ENCODE measurements at regions not wholly inside any gene's neighbourhood (a gene's known extent, or its start where the extent isn't known, plus 50 kb on each side); places are given as distances from the start of the nearest gene placed in this dataset.
"Not testable (repeated sequence)": the region's sequence is repeated elsewhere in the genome, so short reads cannot be mapped to it uniquely, and the experiment has no call there.

DNA sequence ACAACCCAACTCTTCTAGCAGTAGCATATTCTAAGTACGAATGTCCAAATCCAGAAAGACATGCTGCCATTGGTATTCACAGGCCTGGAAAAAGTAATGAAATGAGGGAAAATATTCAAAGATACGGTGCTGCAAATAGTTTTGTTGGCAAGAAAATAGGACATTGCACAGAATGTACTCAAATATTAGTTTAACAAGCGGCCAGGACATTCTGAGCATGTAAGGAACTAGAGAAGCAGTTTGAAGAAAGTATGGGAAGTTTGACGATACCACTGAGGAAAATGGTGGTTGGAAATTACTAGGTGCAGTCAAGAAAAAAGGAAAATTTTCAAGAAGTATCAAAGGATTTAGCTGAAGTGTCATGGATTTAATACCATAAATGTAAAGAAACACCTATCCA lies 468.0 kb upstream of the GRIN3A start:
- ChIA-PET CTCF (no interaction called here), POLR2A (no interaction called here)

DNA sequence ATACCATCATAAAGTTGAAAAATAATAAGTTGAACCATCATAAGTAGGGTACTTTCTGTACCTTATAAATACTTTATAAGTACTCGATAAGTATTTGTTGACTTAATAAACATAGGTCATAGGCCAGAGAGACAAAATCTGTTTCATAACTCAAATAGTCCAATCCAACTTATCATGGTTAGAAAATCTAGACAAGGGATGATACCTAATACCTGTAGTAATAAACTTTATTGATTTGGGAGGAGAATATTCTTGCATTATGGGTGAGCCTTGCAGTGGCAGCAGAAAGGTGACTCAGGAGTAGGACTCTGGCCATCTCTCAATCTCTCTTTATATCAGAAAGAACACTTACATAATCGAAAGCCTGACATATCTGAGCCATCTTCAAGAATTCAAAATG lies 466.8 kb upstream of the GRIN3A start:
- CTCF ChIA-PET = no interaction called here

DNA sequence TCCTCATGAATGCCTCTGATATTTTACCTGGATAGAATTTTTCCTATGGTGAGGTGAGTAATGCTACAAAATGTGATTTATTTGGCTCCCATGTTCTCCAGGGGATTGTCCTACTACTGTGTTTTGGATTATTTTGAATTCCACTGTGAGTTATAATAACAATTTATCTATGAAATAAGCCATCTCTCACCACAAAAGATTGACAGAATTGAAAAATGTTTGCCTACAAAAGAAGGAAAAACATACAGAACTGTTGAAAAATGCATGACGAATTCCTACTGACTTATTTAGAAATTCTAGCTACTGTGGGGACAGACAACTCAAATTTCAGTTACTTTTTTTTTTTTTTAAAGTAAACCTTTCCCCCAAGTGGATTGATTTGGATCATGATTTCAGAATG lies 463.7 kb upstream of the GRIN3A start:
- POLR2A ChIA-PET = no interaction called here
- CTCF ChIA-PET = no interaction called here

More for the DNA sequence above, 466.8 kb upstream of the GRIN3A start:
- POLR2A ChIA-PET = no interaction called here

DNA sequence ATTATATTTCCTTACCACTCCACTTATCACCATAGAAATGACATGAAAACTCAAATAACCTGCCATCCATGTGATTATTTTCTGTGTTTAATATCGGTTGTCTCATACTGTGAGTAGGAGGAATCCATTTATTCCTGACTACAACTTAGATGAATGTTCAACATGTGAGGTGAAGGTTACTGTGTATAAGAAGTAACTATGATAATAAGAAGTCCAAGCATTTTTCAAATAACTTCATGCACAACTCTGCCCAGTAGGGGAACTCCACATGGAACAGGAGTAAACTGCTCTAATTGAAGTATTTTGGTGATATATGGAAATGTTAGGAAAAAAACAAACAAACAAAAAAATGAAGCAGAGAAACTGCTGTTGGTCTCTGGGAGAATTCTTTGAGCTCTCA lies 447.5 kb upstream of the GRIN3A start:
- ChIA-PET POLR2A (no interaction called here), CTCF (no interaction called here)

DNA sequence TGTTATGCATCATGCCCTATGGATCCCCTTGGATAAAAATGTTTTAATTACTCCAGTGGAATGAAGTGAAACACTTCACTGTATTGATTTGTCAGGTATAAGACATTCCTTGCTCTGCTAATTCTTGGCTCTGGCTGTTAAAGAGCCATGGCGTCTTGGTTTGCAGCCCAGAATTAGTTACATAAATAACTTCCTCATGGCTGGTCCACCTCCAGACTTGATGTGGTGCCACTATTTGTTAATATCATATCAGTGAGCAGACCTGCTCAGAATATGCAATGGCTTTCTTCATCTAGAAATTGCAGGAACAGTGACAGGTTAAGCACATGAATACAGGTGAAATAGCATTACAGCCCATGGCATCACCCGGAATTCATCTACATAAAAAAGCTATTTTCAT lies 446.9 kb upstream of the GRIN3A start:
- ChIA-PET CTCF (no interaction called here), POLR2A (no interaction called here)

DNA sequence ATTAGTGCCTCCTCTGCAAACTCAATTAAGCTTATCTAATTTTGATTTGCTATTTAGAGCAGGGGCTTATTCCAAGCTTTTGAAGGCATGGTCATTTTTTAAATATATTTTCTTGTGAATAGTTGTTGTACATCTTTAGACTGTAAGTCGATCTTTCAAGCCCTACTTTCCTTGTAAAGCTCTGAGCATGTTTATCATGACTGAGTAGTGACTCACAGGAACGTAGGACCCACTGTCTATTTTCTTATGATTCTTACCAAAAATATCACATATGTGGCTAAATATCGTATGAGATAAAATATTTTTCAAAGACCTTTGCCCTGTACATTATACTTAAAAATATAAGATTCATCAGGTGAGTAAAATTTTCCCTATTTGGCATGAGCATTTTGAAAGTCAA lies 440.4 kb upstream of the GRIN3A start:
- ChIA-PET POLR2A (no interaction called here), CTCF (no interaction called here)

DNA sequence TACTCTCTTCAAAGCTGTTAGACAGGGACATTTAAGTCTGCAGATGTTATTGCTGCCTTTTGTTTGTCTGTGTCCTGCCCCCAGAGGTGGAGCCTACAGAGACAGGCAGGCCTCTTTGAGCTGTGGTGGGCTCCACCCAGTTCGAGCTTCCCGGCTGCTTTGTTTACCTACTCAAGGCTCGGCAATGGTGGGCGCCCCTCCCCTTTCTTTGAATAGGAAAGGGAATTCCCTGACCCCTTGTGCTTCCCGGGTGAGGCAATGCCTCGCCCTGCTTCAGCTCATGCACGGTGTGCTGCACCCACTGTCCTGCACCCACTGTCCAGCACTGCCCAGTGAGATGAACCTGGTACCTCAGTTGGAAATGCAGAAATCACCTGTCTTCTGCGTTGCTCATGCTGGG lies 435.8 kb upstream of the GRIN3A start:
- CTCF ChIA-PET, POLR2A ChIA-PET: not testable (repeated sequence)

- ChIA-PET POLR2A (no interaction called here), CTCF (no interaction called here)
Measured at GRCh38 chr9:102164247-102164646, 425.8 kb upstream of the GRIN3A start.

DNA sequence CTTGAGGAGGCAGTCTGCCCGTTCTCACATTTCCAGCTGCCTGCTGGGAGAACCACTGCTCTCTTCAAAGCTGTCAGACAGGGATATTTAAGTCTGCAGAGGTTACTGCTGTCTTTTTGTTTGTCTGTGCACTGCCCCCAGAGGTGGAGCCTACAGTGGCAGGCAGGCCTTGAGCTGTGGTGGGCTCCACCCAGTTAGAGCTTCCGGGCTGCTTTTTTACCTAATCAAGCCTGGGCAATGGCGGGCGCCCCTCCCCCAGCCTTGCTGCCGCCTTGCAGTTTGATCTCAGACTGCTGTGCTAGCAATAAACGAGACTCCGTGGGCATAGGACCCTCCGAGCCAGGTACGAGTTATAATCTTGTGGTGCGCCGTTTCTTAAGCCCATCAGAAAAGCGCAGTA lies 414.6 kb upstream of the GRIN3A start:
- POLR2A ChIA-PET, CTCF ChIA-PET: not testable (repeated sequence)

- ChIA-PET CTCF (no interaction called here), POLR2A (no interaction called here)
Measured at GRCh38 chr9:102135768-102136167, 397.3 kb upstream of the GRIN3A start.

DNA sequence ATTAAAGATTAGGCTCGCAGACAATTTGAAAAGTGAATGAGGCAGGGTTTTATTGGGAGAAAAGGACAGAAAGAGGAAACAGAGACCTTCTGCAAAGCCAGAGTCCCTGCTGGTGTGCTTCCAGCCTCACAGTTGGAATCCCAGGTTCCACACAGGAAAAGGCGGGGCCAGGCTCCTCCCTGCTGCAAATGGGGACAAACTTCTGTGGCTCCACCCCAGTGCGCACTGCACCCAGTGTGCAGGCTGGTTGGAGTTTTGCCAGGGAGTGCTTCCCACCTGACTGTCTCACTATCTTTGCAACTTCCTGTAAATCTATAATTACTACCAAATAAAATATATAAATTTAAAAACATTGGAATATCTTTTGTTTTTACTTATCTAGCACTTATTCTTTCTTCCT lies 386.0 kb upstream of the GRIN3A start:
- POLR2A ChIA-PET = no interaction called here

DNA sequence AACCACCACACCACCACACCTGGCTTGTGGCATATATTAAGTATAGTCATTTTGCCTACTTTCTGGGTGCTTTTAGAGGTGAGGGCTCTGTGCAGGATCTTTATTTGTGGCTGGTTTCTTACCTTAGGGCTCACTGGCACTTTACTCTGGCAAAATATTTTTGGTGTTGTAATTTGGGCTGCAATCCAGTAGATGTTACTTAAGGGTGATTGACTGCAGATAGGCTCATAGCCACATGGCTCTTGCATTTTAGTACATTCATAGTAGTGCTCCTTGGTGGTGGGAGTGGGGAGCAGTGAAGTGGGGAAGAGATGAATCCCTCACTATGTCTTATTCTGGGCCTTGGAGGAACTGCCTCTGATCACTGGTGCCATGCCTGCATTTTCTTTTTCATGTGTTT lies 376.1 kb upstream of the GRIN3A start:
- CTCF ChIA-PET = no interaction called here
- POLR2A ChIA-PET = no interaction called here

More for the DNA sequence above, 386.0 kb upstream of the GRIN3A start:
- CTCF ChIA-PET = no interaction called here

DNA sequence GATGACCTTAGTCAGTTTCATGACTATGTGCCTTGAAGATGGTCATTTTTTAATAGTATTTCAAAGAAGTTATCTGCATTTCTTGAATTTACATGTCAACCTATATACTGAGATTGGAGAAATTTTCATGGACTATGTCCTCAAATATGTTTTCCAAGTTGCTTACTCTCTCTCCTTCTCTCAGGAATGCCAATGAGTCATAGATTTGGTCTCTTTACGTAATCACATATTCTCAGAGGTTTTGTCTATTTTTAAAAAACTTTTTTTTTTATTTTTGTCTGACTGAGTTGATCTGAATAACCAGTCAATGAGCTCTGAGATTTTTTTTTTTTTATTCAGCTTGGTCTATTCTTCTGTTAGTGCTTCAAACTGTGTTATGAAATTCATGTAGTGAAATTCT lies 374.7 kb upstream of the GRIN3A start:
- ChIA-PET POLR2A (no interaction called here), CTCF (no interaction called here)

- ChIA-PET CTCF (no interaction called here), POLR2A (no interaction called here)
Measured at GRCh38 chr9:102106439-102106838, 368.0 kb upstream of the GRIN3A start.

GRCh38 chr9:102101723-102102122 lies 363.3 kb upstream of the GRIN3A start:
- ChIA-PET CTCF (interaction anchor here (0.5 kb wide), 1 partner anchor 16 kb away, joined by 3 read pairs; no protein-coding TSS in a partner anchor), POLR2A (no interaction called here)

GRCh38 chr9:102087141-102087540 lies 348.7 kb upstream of the GRIN3A start:
- ChIA-PET CTCF (no interaction called here), POLR2A (no interaction called here)

DNA sequence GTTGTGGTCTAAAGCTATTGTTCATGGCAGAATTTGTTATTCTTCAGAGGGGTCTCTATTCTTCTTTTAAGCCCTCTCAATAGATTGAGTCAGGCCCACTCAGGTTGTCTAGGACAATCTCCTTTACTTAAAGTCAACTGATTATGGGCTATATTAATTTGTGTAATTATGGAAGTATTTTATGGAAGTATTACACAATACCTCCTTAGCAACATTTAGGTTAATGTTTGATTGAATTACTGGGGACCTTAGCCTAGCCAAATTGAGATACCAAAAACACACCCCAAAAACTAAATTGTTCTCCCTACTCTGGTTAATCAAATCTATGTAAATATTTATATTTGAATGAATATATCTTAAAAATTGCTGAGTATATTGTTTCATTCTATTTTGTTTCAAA lies 347.1 kb upstream of the GRIN3A start:
- CTCF ChIA-PET = interaction anchor here (0.7 kb wide), 1 partner anchor 16 kb away, joined by 3 read pairs; no protein-coding TSS in a partner anchor

GRCh38 chr9:102072059-102072764 lies 333.8 kb upstream of the GRIN3A start:
- POLR2A ChIA-PET = no interaction called here
- CTCF ChIA-PET = no interaction called here

More for the DNA sequence above, 347.1 kb upstream of the GRIN3A start:
- POLR2A ChIA-PET = no interaction called here

- CTCF ChIA-PET = no interaction called here
- POLR2A ChIA-PET = no interaction called here
Measured at GRCh38 chr9:102069969-102070368, 331.5 kb upstream of the GRIN3A start.

DNA sequence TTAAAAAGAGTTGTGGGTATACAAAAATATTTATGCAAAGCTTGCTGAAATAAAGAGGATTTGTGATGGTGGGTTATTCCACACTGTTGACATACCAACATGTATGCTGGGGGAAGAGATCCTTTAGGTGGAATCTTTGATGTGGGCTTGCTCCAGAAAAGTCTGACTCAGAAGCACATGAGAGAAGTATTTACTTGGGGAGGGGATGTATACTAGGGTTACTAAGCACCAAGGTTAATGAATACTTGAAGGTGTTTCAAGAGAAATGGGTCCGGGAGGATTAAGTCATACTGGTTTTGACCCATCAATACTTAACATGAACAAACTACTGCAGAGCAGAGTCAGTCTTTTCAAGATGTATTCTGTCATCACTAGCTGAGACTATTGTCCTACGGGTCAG lies 316.4 kb upstream of the GRIN3A start:
- CTCF ChIA-PET = no interaction called here
- POLR2A ChIA-PET = no interaction called here

DNA sequence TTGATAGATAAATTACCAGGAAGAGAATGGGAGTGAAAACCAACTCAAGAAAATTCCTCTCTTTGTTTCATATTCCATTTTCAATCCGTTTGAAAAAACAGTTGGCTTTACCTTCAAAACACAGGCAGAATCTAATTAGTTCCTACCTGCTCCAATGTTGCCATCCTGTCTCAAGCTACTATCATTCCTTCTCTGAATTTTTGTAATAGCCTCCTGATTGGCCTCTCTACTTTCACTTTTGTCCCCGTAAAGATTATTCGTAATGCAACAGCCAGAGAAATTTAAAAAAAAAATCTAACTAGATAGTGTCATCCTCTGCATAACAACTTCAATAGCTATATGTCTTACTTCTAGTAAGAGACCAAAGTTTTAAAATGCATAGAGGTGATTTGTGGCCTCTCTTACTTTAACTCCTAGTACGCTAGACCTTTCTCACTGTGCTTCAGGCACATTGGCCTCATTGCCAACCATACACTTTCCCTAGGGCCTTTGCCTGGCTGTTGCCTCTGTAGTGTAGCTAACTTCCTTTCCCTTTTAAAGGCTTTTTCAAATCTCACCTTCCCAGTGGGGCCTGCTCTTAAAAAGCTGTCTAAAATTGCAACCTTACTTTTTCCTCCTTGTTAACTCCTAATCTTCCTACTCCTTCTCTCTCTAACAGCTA lies 311.3 kb upstream of the GRIN3A start:
- POLR2A ChIA-PET = no interaction called here
- CTCF ChIA-PET = no interaction called here

DNA sequence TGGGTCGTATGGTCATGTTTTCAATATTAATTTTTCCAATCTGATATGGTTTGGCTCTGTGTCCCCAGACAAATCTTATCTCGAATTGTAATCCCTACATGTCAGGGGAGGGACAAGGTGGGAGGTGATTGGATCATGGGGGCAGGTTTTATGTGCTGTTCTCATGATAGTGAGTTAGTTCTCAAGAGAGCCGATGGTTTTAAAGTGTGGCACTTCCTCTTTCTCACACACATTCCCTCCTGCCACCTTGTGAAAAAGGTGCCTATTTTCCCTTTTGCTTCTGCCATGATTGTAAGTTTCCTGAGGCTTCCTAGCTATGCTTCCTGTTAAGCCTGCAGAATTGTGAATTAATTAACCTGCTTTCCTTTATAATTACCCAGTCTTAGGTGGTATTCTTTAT lies 309.1 kb upstream of the GRIN3A start:
- POLR2A ChIA-PET = no interaction called here
- CTCF ChIA-PET = no interaction called here
